HG03439 (cell line): ENCODE measurements at regions not wholly inside any gene's neighbourhood (a gene's known extent, or its start where the extent isn't known, plus 50 kb on each side); places are given as distances from the start of the nearest gene placed in this dataset.

ENCODE experiments used
- ATAC-seq: cut with Tn5 transposase; IDR thresholded peaks from one replicate; pipeline ENCODE4 v1.9.1; 2021; ENCODE audit warnings: mild to moderate bottlenecking, moderate library complexity; ENCODE audit not compliant: unreplicated experiment

GRCh38 chr2:157179324-157180105 is 78.0 kb upstream of the GALNT5 start:
- ATAC-seq, result no peak

GRCh38 chr2:157180359-157180758 is 77.1 kb upstream of the GALNT5 start:
- ATAC-seq, result no peak

GRCh38 chr2:157181234-157181633 is 76.3 kb upstream of the GALNT5 start:
- ATAC-seq, result no peak

- no peak for ATAC-seq
Observed at GRCh38 chr2:157182204-157182709, 75.2 kb upstream of the GALNT5 start.

GRCh38 chr2:157182834-157183396 is 74.6 kb upstream of the GALNT5 start:
- ATAC-seq, result no peak

GRCh38 chr2:157184161-157184895 is 73.2 kb upstream of the GALNT5 start:
- no peak for ATAC-seq

- ATAC-seq, result no peak
Observed at GRCh38 chr2:157185476-157186227, 71.9 kb upstream of the GALNT5 start.

- no peak for ATAC-seq
Observed at GRCh38 chr2:157190151-157190550, 67.4 kb upstream of the GALNT5 start.

- no peak for ATAC-seq
Observed at GRCh38 chr2:157191186-157191585, 66.3 kb upstream of the GALNT5 start.

GRCh38 chr2:157192445-157193423 is 64.8 kb upstream of the GALNT5 start:
- ATAC-seq, result peak; percentile 85

- ATAC-seq, result no peak
Observed at GRCh38 chr2:157193461-157193860, 64.0 kb upstream of the GALNT5 start.

- ATAC-seq, result peak; percentile 77
Observed at GRCh38 chr2:157194097-157194688, 63.3 kb upstream of the GALNT5 start.

GRCh38 chr2:157194844-157195243 is 62.7 kb upstream of the GALNT5 start:
- no peak for ATAC-seq

- ATAC-seq, result no peak
Observed at GRCh38 chr2:157196956-157197355, 60.5 kb upstream of the GALNT5 start.

- no peak for ATAC-seq
Observed at GRCh38 chr2:157197848-157198247, 59.7 kb upstream of the GALNT5 start.

GRCh38 chr2:157203651-157204050 is 53.9 kb upstream of the GALNT5 start:
- no peak for ATAC-seq

- no peak for ATAC-seq
Observed at GRCh38 chr2:157204401-157204800, 53.1 kb upstream of the GALNT5 start.

- ATAC-seq, result no peak
Observed at GRCh38 chr2:157206916-157207315, 50.6 kb upstream of the GALNT5 start.
